ENCODE measurements at regions not wholly inside any gene's neighbourhood (a gene's known extent, or its start where the extent isn't known, plus 50 kb on each side); places are given as distances from the start of the nearest gene placed in this dataset.

- TF ChIP-seq CTCF (IDR thresholded peaks at IDR 0.05; ENCODE audit: poor library complexity) (no peak), EZH2 (IDR thresholded peaks at IDR 0.05; ENCODE audit: borderline replicate concordance) (no peak), EZH2phosphoT487 (IDR thresholded peaks at IDR 0.05; ENCODE audit: low read depth, severe bottlenecking, unreplicated experiment) (no peak)
Observed at GRCh38 chr4:15344041-15344440, 83.8 kb upstream of the C1QTNF7 start.
